NCI-H2107 (cell line): ENCODE measurements at regions not wholly inside any gene's neighbourhood (a gene's known extent, or its start where the extent isn't known, plus 50 kb on each side); places are given as distances from the start of the nearest gene placed in this dataset.
"Not testable (repeated sequence)": the region's sequence is repeated elsewhere in the genome, so short reads cannot be mapped to it uniquely, and the experiment has no call there.

Experiments used
- DNase-seq: peaks from one replicate; lab custom pipeline; 2025; lab: John Stamatoyannopoulos, UW

- no peak for DNase-seq
These were observed 55.4 kb upstream of the KLF14 start for GRCh38 chr7:130789436-130789835.

DNA sequence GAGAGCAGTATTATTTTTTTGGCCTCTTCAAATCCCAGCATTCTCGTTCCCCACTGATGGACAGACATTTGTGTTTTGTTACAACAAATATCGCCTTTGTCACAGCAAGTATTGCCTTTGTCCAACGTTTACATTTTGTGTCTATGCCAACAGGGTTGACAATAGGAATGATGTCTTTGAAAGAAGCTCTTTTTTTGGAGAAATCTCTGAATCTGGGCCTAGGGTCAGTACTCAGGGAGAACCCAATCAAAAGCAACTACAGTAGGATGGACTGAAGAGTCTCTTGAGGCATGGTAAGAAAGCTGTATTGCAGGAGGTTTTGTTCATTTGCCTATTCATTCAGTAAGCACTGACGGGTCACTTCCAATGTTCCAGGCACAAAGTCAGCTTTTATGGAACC is 57.7 kb upstream of the KLF14 start:
- DNase-seq: no peak

DNA sequence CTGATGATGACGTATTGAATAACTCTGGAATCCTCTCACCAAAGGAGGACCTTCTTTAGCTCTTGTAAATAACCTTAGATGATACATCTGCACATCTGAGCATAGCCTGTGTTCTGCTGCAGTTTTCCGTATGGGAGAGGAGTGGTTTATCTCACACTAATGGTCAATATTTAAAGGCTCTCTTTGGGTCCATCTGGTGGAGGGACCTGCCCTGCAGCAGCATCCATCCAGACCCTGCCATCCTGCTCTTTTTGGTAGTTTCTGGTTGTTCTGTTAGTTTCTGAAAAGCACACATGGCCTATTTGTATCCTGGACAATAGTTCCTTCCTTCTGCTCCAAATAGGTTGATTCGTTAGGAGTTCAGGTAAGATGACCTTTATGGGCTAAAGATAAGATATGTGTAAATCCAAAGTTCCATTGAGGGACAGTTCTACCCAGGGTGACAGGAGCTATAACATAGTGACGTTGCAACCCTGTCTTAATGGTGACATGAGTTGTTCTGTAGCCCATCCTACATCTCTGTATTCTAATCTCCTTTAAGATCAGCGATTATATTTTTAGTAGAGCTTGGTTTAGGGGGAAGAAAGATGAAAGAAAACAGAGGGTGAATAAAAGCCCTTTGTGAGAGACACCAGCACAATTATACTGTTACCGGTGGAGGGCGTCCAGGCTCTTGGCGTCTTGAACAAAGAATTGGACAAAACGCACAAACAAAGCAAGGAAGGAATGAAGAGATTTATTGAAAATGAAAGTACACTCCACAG is 60.0 kb upstream of the KLF14 start:
- DNase-seq: no peak

- no peak for DNase-seq
These were observed 60.6 kb upstream of the KLF14 start for GRCh38 chr7:130794619-130794922.

DNA sequence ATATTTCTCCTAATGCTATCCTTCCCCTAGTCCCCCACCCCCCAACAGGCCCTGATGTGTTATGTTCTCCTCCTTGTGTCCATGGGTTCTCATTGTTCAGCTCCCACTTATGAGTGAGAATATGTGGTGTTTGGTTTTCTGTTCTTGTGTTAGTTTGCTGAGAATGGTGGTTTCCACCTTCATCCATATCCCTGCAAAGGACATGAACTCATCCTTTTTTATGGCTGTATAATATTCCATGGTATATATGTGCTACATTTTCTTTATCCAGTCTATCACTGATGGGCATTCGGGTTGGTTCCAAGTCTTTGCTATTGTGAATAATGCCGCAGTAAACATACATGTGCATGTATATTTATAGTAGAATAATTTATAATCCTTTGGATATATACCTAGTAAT is 62.4 kb upstream of the KLF14 start:
- not testable (repeated sequence) for DNase-seq

GRCh38 chr7:130803127-130803526 is 69.1 kb upstream of the KLF14 start:
- DNase-seq: no peak

DNA sequence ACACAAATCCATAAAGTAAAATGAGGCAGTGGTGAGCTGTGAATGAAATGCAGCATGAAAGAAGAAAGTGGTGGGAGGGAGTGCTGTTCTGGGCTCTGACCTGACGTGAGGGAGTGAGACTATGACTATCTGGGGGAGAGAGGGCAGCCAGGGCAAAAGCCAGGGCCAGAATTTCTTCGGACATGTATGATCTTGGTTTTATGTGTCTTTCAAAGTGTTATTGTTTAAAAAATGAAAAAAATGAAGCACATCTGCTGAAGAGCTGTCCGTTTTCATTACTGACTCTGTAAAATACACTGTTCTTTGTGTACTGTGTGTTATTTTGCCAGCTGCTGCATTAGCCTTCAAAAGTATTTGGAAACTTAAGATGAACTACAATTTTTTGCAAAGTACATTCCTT is 70.2 kb upstream of the KLF14 start:
- DNase-seq: no peak

- not testable (repeated sequence) for DNase-seq
These were observed 78.8 kb upstream of the KLF14 start for GRCh38 chr7:130812819-130813218.

- DNase-seq: no peak
These were observed 80.8 kb upstream of the KLF14 start for GRCh38 chr7:130814778-130815335.

GRCh38 chr7:130818056-130818455 is 84.0 kb upstream of the KLF14 start:
- no peak for DNase-seq

DNA sequence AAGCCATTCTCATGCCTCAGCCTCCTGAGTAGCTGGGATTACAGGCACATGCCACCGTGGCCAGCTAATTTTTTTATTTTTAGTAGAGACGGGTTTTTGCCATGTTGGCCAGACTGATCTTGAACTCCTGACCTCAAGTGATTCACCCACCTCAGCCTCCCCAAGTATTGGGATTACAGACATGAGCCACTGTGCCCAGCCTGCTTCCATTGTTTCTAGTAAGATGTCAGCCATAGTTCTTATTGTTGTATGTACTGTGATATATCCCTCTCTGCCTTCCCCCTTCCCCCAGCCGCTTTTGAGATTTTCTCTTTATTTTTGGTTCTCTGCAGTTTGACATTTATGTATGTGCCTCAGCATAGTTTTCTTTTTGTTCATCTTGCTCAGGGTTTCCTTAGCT is 87.9 kb upstream of the KLF14 start:
- no peak for DNase-seq

GRCh38 chr7:130822642-130823041 is 88.6 kb upstream of the KLF14 start:
- no peak for DNase-seq

DNA sequence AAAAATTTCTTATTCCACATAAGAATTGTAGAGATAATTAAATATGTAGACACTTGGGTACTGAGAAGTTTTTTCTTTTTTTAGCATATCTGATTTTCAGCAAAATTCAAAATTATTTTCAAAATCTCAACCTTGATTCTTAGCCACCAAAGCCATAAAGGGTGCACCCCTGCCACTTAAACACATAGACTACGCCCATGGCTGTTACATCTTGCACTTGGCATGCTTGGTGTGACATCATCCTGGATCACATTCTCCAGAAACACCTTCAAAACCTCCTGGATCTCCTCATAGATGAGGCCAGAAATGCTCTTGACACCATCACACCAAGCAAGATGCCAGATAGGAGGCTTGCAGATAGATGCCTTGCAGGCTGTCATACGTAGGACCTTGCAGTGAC is 89.1 kb upstream of the KLF14 start:
- no peak for DNase-seq

- DNase-seq: no peak
These were observed 91.8 kb upstream of the KLF14 start for GRCh38 chr7:130825819-130826218.

DNA sequence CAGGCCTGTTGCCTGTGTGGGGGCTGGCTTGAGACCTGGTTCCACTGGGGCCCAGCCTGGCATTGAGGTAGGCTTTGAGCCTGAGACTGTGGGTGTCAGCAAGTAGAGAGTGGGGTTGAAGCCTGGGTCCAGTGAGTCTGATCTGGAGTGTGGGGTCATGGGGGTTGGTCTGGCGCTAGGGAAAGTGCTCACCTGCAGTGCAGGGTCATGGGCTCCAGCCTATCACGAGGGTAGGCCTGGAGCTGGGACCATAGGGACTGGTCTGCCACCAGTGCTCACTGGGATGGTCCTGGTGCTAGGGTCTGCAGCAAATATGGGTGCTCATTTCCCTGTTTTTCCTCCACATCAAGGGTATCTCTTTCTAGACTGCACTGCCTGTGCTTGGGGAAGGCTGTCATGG is 95.4 kb upstream of the KLF14 start:
- DNase-seq: no peak

- DNase-seq: no peak
These were observed 97.3 kb upstream of the KLF14 start for GRCh38 chr7:130831322-130831721.

DNA sequence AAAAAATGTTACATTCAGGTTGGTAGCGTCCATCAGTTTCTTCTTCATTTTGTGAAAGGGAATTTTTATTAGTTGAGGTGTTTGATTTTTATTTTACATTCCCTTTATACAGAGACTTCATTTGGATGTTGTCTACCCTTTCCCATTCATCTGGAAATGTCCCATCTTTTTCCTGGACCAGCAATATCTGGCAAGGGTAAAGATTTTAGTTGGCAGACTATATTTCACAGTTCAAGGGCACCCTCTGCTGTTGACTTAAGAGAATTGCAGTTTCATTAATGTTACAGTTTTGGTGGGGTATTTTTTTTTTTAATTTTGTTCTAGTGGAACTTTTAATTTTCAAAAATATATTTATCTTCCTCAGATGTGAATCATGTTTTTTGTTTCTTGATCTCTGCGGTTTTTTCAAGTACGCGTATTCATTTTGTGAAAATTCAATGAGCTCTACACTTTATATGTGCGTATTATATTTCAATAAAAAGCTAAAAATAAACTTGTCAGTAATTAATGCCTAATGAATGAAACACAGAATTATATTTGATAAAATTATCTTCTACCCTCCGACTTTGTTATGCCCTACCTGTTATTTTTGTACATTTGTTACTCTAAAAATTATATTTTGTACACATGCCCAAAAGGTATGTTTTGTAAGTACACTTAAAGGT is 97.9 kb upstream of the KLF14 start:
- DNase-seq: peak; percentile 21

DNA sequence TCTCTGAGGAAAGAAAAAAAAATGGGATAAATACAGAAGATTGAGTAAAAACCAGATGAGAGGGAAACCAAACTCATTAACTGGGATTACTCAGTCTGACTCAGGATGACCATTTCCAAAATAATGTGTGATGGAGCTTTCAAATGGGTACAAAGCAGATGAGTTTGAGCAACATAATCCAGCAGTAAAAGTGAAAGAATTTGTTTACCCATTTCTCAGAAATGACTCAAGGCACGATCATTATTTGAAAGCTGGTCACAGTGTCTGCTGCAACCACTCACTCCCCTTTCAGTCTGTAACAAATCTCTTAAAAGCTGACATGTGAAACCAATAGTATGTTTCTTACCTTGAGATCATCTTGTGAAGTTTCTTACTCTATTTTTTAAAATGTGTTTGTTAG is 104.7 kb upstream of the KLF14 start:
- no peak for DNase-seq

DNA sequence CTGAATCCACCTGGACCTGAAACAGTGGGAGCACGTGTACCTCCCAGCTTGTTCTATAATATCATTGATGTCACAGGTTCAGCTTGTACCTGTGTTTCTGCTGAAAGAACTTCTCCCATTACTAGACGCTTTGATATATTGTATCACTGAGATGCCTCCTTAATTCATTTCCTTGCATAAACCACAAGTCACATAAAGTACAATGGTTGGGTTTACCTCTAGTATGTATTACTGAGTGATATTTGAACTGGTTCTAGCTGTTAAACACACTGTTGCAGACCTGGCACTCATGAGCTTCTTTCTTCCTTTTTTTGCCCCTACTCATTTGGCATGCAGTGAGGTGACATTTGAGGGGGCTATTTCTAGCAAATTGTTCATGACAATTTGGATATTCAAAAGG is 106.6 kb upstream of the KLF14 start:
- DNase-seq: no peak

DNA sequence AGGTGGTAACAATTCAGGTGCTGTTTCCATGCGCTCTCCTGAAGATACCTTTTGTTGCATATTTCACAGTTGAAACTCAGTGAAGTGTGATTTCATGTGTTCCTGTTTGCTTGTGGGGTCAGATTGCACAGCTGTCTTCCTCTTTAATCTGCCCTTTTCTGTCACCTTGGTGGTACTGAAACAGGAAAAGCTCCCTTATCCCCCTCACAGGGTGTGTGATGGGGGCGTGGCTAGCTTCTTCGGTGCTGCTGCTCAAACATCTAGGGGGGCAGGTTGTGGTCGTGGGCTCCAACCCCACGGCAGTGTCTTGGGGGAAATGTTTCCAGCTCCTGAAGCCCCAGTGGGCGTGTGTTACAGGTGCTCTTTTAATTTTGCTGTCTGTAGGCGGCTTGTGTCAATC is 107.4 kb upstream of the KLF14 start:
- DNase-seq: no peak

GRCh38 chr7:130843703-130844102 is 109.7 kb upstream of the KLF14 start:
- no peak for DNase-seq

DNA sequence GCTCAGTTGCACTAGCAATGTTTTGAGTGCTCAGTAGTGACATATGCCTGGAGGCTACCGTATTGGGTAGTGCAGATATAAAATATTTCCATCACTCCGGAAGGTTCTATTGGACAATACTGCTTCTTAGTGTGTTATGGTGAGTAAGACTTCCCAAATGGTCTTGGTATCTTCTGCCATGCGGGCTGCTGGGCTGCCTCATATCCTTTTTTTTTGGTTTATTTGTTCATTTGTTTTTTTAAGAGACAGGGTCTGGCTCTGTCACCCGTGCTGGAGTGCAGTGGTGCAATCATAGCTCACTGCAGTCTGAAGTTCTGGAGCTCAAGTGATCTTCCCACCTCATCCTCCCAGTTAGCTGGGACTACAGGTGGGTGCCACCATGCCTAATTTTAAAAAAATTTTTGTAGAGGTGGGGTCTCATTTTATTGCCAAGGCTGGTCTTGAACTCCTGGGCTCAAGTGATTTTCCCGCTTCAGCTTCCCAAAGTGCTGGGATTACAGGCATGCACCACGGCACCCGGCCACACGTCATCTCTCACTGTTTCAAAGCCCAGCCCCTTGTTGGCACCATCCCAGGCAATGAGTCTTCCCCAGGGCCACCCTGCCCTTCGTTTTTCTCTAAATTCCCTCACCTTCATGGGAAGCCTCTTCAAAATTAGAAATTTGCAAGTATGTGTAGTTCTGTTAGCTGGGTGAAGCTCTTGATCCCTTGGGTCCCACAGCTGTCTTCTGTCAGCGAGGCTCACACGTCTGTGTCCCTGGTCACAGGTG is 111.0 kb upstream of the KLF14 start:
- no peak for DNase-seq

- no peak for DNase-seq
These were observed 111.6 kb upstream of the KLF14 start for GRCh38 chr7:130845581-130846085.
